HepG2 (cell line): ENCODE measurements at regions not wholly inside any gene's neighbourhood (a gene's known extent, or its start where the extent isn't known, plus 50 kb on each side); places are given as distances from the start of the nearest gene placed in this dataset.

Source experiments
- ATAC-seq: fragments of 200-7000 bp; cut with Tn5 transposase; 3 replicates; pipeline ENCODE4 v1.9.1; 2020; ENCODE audit warnings: mild to moderate bottlenecking, moderate library complexity
- BruUV-seq: library from RNA; stranded (reverse); fragments of 400-500 nt; replicated peaks from 2 replicates; lab custom pipeline; 2021; lab: Mats Ljungman, UMichigan
- CTCF ChIA-PET: fragments of 300-600 bp; formaldehyde crosslinking; extraction: SDS; loops from one replicate; lab custom pipeline; 2021; ENCODE audit warnings: low total read pairs, inconsistent platforms, low intra/inter-chr PET ratio; lab: Yijun Ruan, JAX
- POLR2A ChIA-PET: fragments of 350-600 bp; sonication (Branson Sonifier 250); formaldehyde crosslinking; loops from one replicate; lab custom pipeline; 2020; ENCODE audit warnings: antibody characterized with exemption, inconsistent platforms; lab: Yijun Ruan, JAX
- DNase-seq: peaks from one replicate; pipeline ENCODE4 v3.0.0-alpha.2; 2015; ENCODE audit warnings: low spot score
- FAIRE-seq: peaks from 3 replicates; lab custom pipeline; 2011; peaks lifted over from hg19 to GRCh38; lab: Jason Lieb, UNC
- H2AFZ ChIP-seq: one replicate; pipeline ENCODE4 v1.6.1; 2011; ENCODE audit warnings: low read length, inconsistent platforms
- H3K27ac ChIP-seq: fragments of 300-600 bp; 3 replicates; pipeline ENCODE4 v1.8.0; 2011; ENCODE audit warnings: mixed run types, mild to moderate bottlenecking, mixed read lengths, low read length, inconsistent platforms; ENCODE audit not compliant: insufficient read depth; ENCODE audit errors: extremely low read length
- H3K27me3 ChIP-seq, 2 experiments: fragments of 200-600 bp in 1 of 2; 2 replicates in 1 of 2; 3 replicates in 1 of 2; pipeline versions ENCODE4 v1.6.0 to v1.8.0; 2011; ENCODE audit warnings: low read length in 2 of 2, mild to moderate bottlenecking in 2 of 2, moderate library complexity in 2 of 2, inconsistent platforms in 1 of 2; ENCODE audit not compliant: insufficient read depth in 2 of 2, control insufficient read depth in 1 of 2
- H3K36me3 ChIP-seq, 2 experiments: fragments of 200-600 bp in 1 of 2; replicated peaks in 1 of 2; 2 replicates in 1 of 2; 3 replicates in 1 of 2; pipeline versions ENCODE4 v1.5.1 to v1.8.0; 2011; ENCODE audit warnings: low read length in 2 of 2, inconsistent platforms in 1 of 2; ENCODE audit not compliant: insufficient read depth in 2 of 2, control insufficient read depth in 1 of 2
- H3K4me1 ChIP-seq: 2 replicates; pipeline ENCODE4 v1.5.1; 2012; ENCODE audit warnings: low read length, inconsistent platforms; ENCODE audit not compliant: insufficient read depth
- H3K4me2 ChIP-seq: 2 replicates; pipeline ENCODE4 v1.6.0; 2011; ENCODE audit warnings: low read depth, low read length, inconsistent platforms
- H3K4me3 ChIP-seq, 3 experiments: fragments of 200-600 bp in 1 of 3; sonication (generic), shearing (Covaris generic) in 1 of 3; replicated peaks in 1 of 3; 2 replicates each; pipeline ENCODE4 v1.5.1; 2011 to 2016; ENCODE audit warnings: low read length in 3 of 3, inconsistent platforms in 2 of 3, low read depth in 2 of 3, mild to moderate bottlenecking in 2 of 3, control low read depth in 1 of 3, mixed read lengths in 1 of 3; ENCODE audit not compliant: insufficient read depth in 1 of 3
- H3K79me2 ChIP-seq: one replicate; pipeline ENCODE4 v1.6.1; 2011; ENCODE audit warnings: low read length, inconsistent platforms; ENCODE audit not compliant: insufficient read depth
- H3K9ac ChIP-seq: 2 replicates; pipeline ENCODE4 v1.6.0; 2011; ENCODE audit warnings: mild to moderate bottlenecking, low read depth, low read length, inconsistent platforms; ENCODE audit not compliant: insufficient read depth
- H3K9me3 ChIP-seq: 2 replicates; pipeline ENCODE4 v1.5.1; 2012; ENCODE audit warnings: mild to moderate bottlenecking, low read length
- H4K20me1 ChIP-seq: 2 replicates; pipeline ENCODE4 v1.6.0; 2011; ENCODE audit warnings: inconsistent platforms, mild to moderate bottlenecking, low read length, moderate library complexity; ENCODE audit not compliant: insufficient read depth
- CENPX ChIP-seq: sonication (generic); formaldehyde crosslinking; IDR thresholded peaks from 2 replicates; pipeline ENCODE4 v1.9.0; 2021; ENCODE audit warnings: mild to moderate bottlenecking, missing genetic modification reagents, moderate library complexity
- ELF4 ChIP-seq: sonication (generic); formaldehyde crosslinking; IDR thresholded peaks from 2 replicates; pipeline ENCODE4 v1.5.0; 2020; ENCODE audit warnings: missing genetic modification reagents, mild to moderate bottlenecking, moderate library complexity, borderline replicate concordance
- FOSL2 ChIP-seq: sonication (generic); formaldehyde crosslinking; IDR thresholded peaks from 2 replicates; pipeline ENCODE4 v1.4.0; 2020; ENCODE audit warnings: missing genetic modification reagents
- KDM2A ChIP-seq: sonication (generic); formaldehyde crosslinking; IDR thresholded peaks from 2 replicates; pipeline ENCODE4 v1.4.0; 2020; ENCODE audit warnings: low read depth, missing genetic modification reagents, borderline replicate concordance
- LCORL ChIP-seq, 2 experiments: fragments of 450-650 bp in 1 of 2; sonication (generic) in 1 of 2; formaldehyde crosslinking in 1 of 2; IDR thresholded peaks; 2 replicates each; pipeline versions ENCODE4 v1.5.0 to v1.6.1; 2017 to 2020; ENCODE audit warnings: antibody characterized with exemption in 1 of 2, missing genetic modification reagents in 1 of 2
- PHB2 ChIP-seq: fragments of 450-650 bp; IDR thresholded peaks from 2 replicates; pipeline ENCODE4 v1.6.1; 2018; ENCODE audit not compliant: partially characterized antibody
- POLR2A ChIP-seq, 2 experiments: IDR thresholded peaks; 2 replicates each; pipeline ENCODE4 v1.6.1; 2011; ENCODE audit warnings: low read depth in 2 of 2, low read length in 2 of 2, mild to moderate bottlenecking in 1 of 2, moderate library complexity in 1 of 2; ENCODE audit not compliant: insufficient read depth in 1 of 2
- POLR2AphosphoS5 ChIP-seq: IDR thresholded peaks from 2 replicates; pipeline ENCODE4 v1.6.1; 2012; ENCODE audit warnings: low read depth, low read length
- REXO4 ChIP-seq: sonication (generic); formaldehyde crosslinking; IDR thresholded peaks from 2 replicates; pipeline ENCODE4 v1.8.0; 2022; ENCODE audit warnings: missing genetic modification reagents, mild to moderate bottlenecking, borderline replicate concordance
- SRF ChIP-seq: IDR thresholded peaks from 2 replicates; pipeline ENCODE4 v1.6.1; 2011; ENCODE audit warnings: mild to moderate bottlenecking, low read depth, low read length, moderate library complexity
- ZKSCAN5 ChIP-seq: sonication (generic); formaldehyde crosslinking; IDR thresholded peaks from 2 replicates; pipeline ENCODE4 v1.5.1; 2020; ENCODE audit warnings: mild to moderate bottlenecking, missing genetic modification reagents
- ZNF280D ChIP-seq: sonication (generic); formaldehyde crosslinking; IDR thresholded peaks from 2 replicates; pipeline ENCODE4 v1.5.1; 2020; ENCODE audit warnings: mild to moderate bottlenecking, missing genetic modification reagents
- ZNF33B ChIP-seq: sonication (generic); formaldehyde crosslinking; IDR thresholded peaks from 2 replicates; pipeline ENCODE4 v1.5.1; 2020; ENCODE audit warnings: mild to moderate bottlenecking, missing genetic modification reagents
- ZNF460 ChIP-seq: sonication (generic); formaldehyde crosslinking; IDR thresholded peaks from 2 replicates; pipeline ENCODE4 v1.5.1; 2020; ENCODE audit warnings: missing genetic modification reagents, mild to moderate bottlenecking, borderline replicate concordance
- ZNF512B ChIP-seq: sonication (generic); formaldehyde crosslinking; IDR thresholded peaks from 2 replicates; pipeline ENCODE4 v1.5.1; 2020; ENCODE audit warnings: missing genetic modification reagents, mild to moderate bottlenecking, borderline replicate concordance
- ZSCAN9 ChIP-seq: IDR thresholded peaks from 2 replicates; pipeline ENCODE4 v1.6.1; 2016; ENCODE audit warnings: borderline replicate concordance
- WGBS: methylation state at CpG from one replicate; pipeline ENCODE4 v1.1.6; 2017; ENCODE audit warnings: low lambda C conversion rate; 5-methylcytosine and 5-hydroxymethylcytosine counted together
- in situ Hi-C: cut with HindIII; loops from 2 replicates; pipeline ENCODE4 v1.10.0; 2017; ENCODE audit warnings: low pct_unique_long_range_greater_than_20kb; ENCODE audit not compliant: extremely low pct_ligation_motif_present
- intact Hi-C: fragments of 100-400 bp; cut with micrococcal nuclease; formaldehyde crosslinking; loops from one replicate; pipeline ENCODE4 v1.10.0; 2022; ENCODE audit not compliant: unreplicated experiment

- TF ChIP-seq POLR2AphosphoS5 = no peak
- TF ChIP-seq ZNF33B = no peak
Measured at GRCh38 chr11:131204282-131204681, 166.1 kb upstream of the NTM start (continued).

GRCh38 chr11:131204765-131205380 lies 165.5 kb upstream of the NTM start:
- H3K27me3 ChIP-seq = peaks cover 2 to 13% of the 10 kb centered on the region in 2 experiments; a peak in 3 of 5 replicates
- intact Hi-C loops = no loop called here
- in situ Hi-C loops = no loop called here

More at GRCh38 chr11:131204765-131205380, 165.5 kb upstream of the NTM start:
- H3K4me2 ChIP-seq = no peak overlapping the region
- FAIRE-seq (no peak), DNase-seq (no peak), ATAC-seq (no peak)
- no peaks in the 10 kb centered on the region for H3K79me2 ChIP-seq
- BruUV-seq = no TSS peak
- 18% methylated on average over 9 of the region's 11 CpGs for WGBS
- no peaks in the 10 kb centered on the region for H3K36me3 ChIP-seq
- no peaks in the 10 kb centered on the region for H4K20me1 ChIP-seq
- no peak overlapping the region for H3K9ac ChIP-seq
- ChIA-PET POLR2A (no interaction called here), CTCF (no interaction called here)
- H3K4me1 ChIP-seq = no peaks in the 10 kb centered on the region
- TF ChIP-seq ZKSCAN5 (CRISPR knock-in tag) (no peak), FOSL2 (CRISPR knock-in tag) (no peak), REXO4 (CRISPR knock-in tag) (no peak), LCORL (IDR thresholded peaks at IDR 0.05) (no peak), LCORL (CRISPR knock-in tag; IDR thresholded peaks at IDR 0.05) (no peak), KDM2A (CRISPR knock-in tag) (no peak), ZNF512B (CRISPR knock-in tag) (no peak), PHB2 (no peak), SRF (no peak), POLR2A (IDR thresholded peaks at IDR 0.05; ENCODE audit: insufficient read depth in 1 of 2, low read depth in 2 of 2, low read length in 2 of 2) (no peak), ZNF460 (CRISPR knock-in tag) (no peak), ZNF280D (CRISPR knock-in tag) (no peak), ELF4 (no peak), CENPX (CRISPR knock-in tag) (no peak), ZSCAN9 (CRISPR knock-in tag) (no peak)
- no peaks in the 10 kb centered on the region for H3K9me3 ChIP-seq
- no peak overlapping the region for H2AFZ ChIP-seq
- H3K4me3 ChIP-seq = no peak overlapping the region
- H3K27ac ChIP-seq = no peak overlapping the region
